ENCODE measurements at regions not wholly inside any gene's neighbourhood (a gene's known extent, or its start where the extent isn't known, plus 50 kb on each side); places are given as distances from the start of the nearest gene placed in this dataset.

- no peak for TF ChIP-seq POLR2A (IDR thresholded peaks at IDR 0.05)
- TF ChIP-seq, protein P1, sequence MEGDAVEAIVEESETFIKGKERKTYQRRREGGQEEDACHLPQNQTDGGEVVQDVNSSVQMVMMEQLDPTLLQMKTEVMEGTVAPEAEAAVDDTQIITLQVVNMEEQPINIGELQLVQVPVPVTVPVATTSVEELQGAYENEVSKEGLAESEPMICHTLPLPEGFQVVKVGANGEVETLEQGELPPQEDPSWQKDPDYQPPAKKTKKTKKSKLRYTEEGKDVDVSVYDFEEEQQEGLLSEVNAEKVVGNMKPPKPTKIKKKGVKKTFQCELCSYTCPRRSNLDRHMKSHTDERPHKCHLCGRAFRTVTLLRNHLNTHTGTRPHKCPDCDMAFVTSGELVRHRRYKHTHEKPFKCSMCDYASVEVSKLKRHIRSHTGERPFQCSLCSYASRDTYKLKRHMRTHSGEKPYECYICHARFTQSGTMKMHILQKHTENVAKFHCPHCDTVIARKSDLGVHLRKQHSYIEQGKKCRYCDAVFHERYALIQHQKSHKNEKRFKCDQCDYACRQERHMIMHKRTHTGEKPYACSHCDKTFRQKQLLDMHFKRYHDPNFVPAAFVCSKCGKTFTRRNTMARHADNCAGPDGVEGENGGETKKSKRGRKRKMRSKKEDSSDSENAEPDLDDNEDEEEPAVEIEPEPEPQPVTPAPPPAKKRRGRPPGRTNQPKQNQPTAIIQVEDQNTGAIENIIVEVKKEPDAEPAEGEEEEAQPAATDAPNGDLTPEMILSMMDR (IDR thresholded peaks at IDR 0.05) = no peak
These were observed 101.4 kb upstream of the SIRPA start for GRCh38 chr20:1793821-1794220.

Data from Peyer's patch (tissue), 4 donors.